ENCODE measurements at regions not wholly inside any gene's neighbourhood (a gene's known extent, or its start where the extent isn't known, plus 50 kb on each side); places are given as distances from the start of the nearest gene placed in this dataset.

GRCh38 chr11:80293293-80293692 lies 852.5 kb upstream of the TENM4 start:
- no peaks in the 10 kb centered on the region for H3K4me1 ChIP-seq (ENCODE audit: control insufficient read depth, insufficient read depth, low read length)
- Mint-ChIP-seq H3K4me1 (no peaks in the 10 kb centered on the region), H3K27ac (no peak overlapping the region), H3K27me3 (ENCODE audit: insufficient read depth) (no peaks in the 10 kb centered on the region), H3K4me3 (no peak overlapping the region), H3K36me3 (ENCODE audit: low read depth) (no peaks in the 10 kb centered on the region), H3K9me3 (no peaks in the 10 kb centered on the region)
- DNase-seq, result no peak
- no peak for TF ChIP-seq CTCF (conservative IDR thresholded peaks at IDR 0.05)
- H3K9me3 ChIP-seq (ENCODE audit: control insufficient read depth, low read length), result no peaks in the 10 kb centered on the region
- H3K27ac ChIP-seq (ENCODE audit: low read depth, low read length), result no peak overlapping the region
- 89 to 100% methylated on average over 1 to 2 of the region's 2 CpGs for WGBS, 2 experiments (ENCODE audit: insufficient coverage in 1 of 2, insufficient read length in 1 of 2)
- H3K9ac ChIP-seq (ENCODE audit: extremely low read depth, low read length, poor library complexity, severe bottlenecking), result no peak overlapping the region
- H3K36me3 ChIP-seq (ENCODE audit: control insufficient read depth, insufficient read depth, low read length), result no peaks in the 10 kb centered on the region
- H3K4me3 ChIP-seq (ENCODE audit: low read length), result no peak overlapping the region
- no peaks in the 10 kb centered on the region for H3K27me3 ChIP-seq (ENCODE audit: control insufficient read depth, insufficient read depth, low read length, poor library complexity, severe bottlenecking)

DNA sequence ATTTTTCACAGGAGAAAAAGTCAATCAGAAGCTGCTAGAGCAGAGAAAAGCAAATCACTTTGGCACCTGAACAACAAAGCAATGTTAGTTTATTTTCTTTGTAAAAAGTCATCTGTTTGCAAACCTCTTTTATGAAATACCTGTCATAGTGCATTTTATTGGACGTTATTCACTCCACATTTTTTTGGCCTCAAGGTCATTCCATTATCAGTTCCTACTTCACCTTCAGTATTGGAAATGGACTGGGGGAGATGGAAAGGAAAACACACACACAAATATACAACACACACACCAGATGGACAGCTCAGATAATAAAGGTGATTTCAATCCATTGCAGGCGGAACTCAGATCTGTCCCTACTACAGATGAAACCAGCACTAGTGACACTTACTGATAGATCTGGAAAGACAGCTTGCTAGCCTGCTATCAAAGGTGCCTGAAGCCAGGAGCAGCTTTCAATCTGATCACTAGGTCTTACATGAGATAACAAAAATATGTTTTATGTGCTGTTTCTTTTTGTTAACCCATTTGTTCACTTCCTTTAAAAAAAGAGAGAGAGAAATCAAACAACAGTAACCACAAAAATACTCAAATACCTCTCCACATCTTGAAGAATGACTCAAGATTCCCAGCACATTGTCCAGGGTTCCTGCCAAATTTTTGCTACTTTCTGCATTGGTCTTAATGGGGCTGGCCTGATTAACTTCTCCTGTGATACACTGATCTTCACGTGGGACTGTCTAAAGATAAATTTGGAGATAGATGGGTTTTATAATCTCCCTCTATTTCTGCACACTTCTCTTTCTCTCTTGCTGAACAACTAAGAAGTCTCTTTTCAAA lies 844.3 kb upstream of the TENM4 start:
- Mint-ChIP-seq H3K36me3 (ENCODE audit: low read depth) (no peaks in the 10 kb centered on the region), H3K27me3 (ENCODE audit: insufficient read depth) (no peaks in the 10 kb centered on the region), H3K4me1 (no peaks in the 10 kb centered on the region), H3K4me3 (no peak overlapping the region), H3K27ac (no peak overlapping the region), H3K9me3 (no peaks in the 10 kb centered on the region)
- Histone ChIP-seq H3K27ac (ENCODE audit: low read depth, low read length) (no peak overlapping the region), H3K9ac (ENCODE audit: extremely low read depth, low read length, poor library complexity, severe bottlenecking) (no peak overlapping the region), H3K4me1 (ENCODE audit: control insufficient read depth, insufficient read depth, low read length) (no peaks in the 10 kb centered on the region), H3K9me3 (ENCODE audit: control insufficient read depth, low read length) (no peaks in the 10 kb centered on the region), H3K27me3 (ENCODE audit: control insufficient read depth, insufficient read depth, low read length, poor library complexity, severe bottlenecking) (no peaks in the 10 kb centered on the region), H3K36me3 (ENCODE audit: control insufficient read depth, insufficient read depth, low read length) (no peaks in the 10 kb centered on the region), H3K4me3 (ENCODE audit: low read length) (no peak overlapping the region)
- WGBS, 2 experiments (ENCODE audit: insufficient coverage in 1 of 2, insufficient read length in 1 of 2), result 86 to 92% methylated on average over 1 to 3 of the region's 3 CpGs
- no peak for TF ChIP-seq CTCF (conservative IDR thresholded peaks at IDR 0.05)
- DNase-seq, result no peak

- Mint-ChIP-seq H3K36me3 (ENCODE audit: low read depth) (no peaks in the 10 kb centered on the region), H3K27ac (no peak overlapping the region), H3K27me3 (ENCODE audit: insufficient read depth) (no peaks in the 10 kb centered on the region), H3K4me3 (no peak overlapping the region), H3K9me3 (no peaks in the 10 kb centered on the region), H3K4me1 (no peaks in the 10 kb centered on the region)
- no peaks in the 10 kb centered on the region for H3K36me3 ChIP-seq (ENCODE audit: control insufficient read depth, insufficient read depth, low read length)
- no peaks in the 10 kb centered on the region for H3K27me3 ChIP-seq (ENCODE audit: control insufficient read depth, insufficient read depth, low read length, poor library complexity, severe bottlenecking)
- H3K27ac ChIP-seq (ENCODE audit: low read depth, low read length), result no peak overlapping the region
- DNase-seq, result no peak
- H3K9me3 ChIP-seq (ENCODE audit: control insufficient read depth, low read length), result no peaks in the 10 kb centered on the region
- H3K4me3 ChIP-seq (ENCODE audit: low read length), result no peak overlapping the region
- WGBS, 2 experiments (ENCODE audit: insufficient coverage in 1 of 2, insufficient read length in 1 of 2), result 48% methylated on average over 1 of the region's 2 CpGs; no CpG with 5 or more reads in 1 of the 2 experiments
- H3K4me1 ChIP-seq (ENCODE audit: control insufficient read depth, insufficient read depth, low read length), result no peaks in the 10 kb centered on the region
- peak; percentile 40 for TF ChIP-seq CTCF (conservative IDR thresholded peaks at IDR 0.05)
- H3K9ac ChIP-seq (ENCODE audit: extremely low read depth, low read length, poor library complexity, severe bottlenecking), result no peak overlapping the region
Observed at GRCh38 chr11:80282643-80283042, 841.8 kb upstream of the TENM4 start.

Data from endodermal cell (in vitro differentiated cells).